K562 (cell line): ENCODE measurements at regions not wholly inside any gene's neighbourhood (a gene's known extent, or its start where the extent isn't known, plus 50 kb on each side); places are given as distances from the start of the nearest gene placed in this dataset.

ENCODE experiments used
- CSDE1 ChIP-seq, 2 experiments: fragments of 450-650 bp; IDR thresholded peaks; 2 replicates each; pipeline ENCODE4 v1.6.1; 2016; ENCODE audit warnings: mild to moderate bottlenecking in 1 of 2
- STAT6 ChIP-seq: sonication (generic); formaldehyde crosslinking; IDR thresholded peaks from 2 replicates; pipeline ENCODE4 v1.8.1; 2023; ENCODE audit warnings: mild to moderate bottlenecking, missing genetic modification reagents

GRCh38 chr19:29439688-29440550 lies 85.9 kb upstream of the VSTM2B start:
- TF ChIP-seq CSDE1 (IDR thresholded peaks at IDR 0.05) (no peak), STAT6 (no peak)
